MM.1S (cell line): ENCODE measurements at regions not wholly inside any gene's neighbourhood (a gene's known extent, or its start where the extent isn't known, plus 50 kb on each side); places are given as distances from the start of the nearest gene placed in this dataset.

Experiments used
- DNase-seq: peaks from one replicate; pipeline ENCODE4 v3.0.0-alpha.2; 2015
- H2AFZ ChIP-seq: fragments of 300-600 bp; sonication (generic); 2 replicates; pipeline ENCODE4 v1.6.0; 2016; ENCODE audit warnings: antibody characterized with exemption, low read length
- H3F3A ChIP-seq: fragments of 300-600 bp; sonication (generic); 2 replicates; pipeline ENCODE4 v1.6.1; 2016; ENCODE audit warnings: mild to moderate bottlenecking, antibody characterized with exemption, low read length, moderate library complexity, mixed read lengths; ENCODE audit not compliant: insufficient read depth
- H3K27ac ChIP-seq: fragments of 300-600 bp; sonication (generic); 2 replicates; pipeline ENCODE4 v1.5.1; 2016; ENCODE audit warnings: mild to moderate bottlenecking, low read length
- H3K27me3 ChIP-seq: fragments of 300-600 bp; sonication (generic); replicated peaks from 2 replicates; pipeline ENCODE4 v1.6.0; 2016; ENCODE audit warnings: low read length; ENCODE audit not compliant: insufficient read depth
- H3K36me3 ChIP-seq: fragments of 300-600 bp; sonication (generic); replicated peaks from 2 replicates; pipeline ENCODE4 v1.6.1; 2016; ENCODE audit warnings: mild to moderate bottlenecking, low read length, mixed read lengths; ENCODE audit not compliant: insufficient read depth
- H3K4me1 ChIP-seq: fragments of 300-600 bp; sonication (generic); 2 replicates; pipeline ENCODE4 v1.6.1; 2016; ENCODE audit warnings: low read length, mixed read lengths
- H3K4me2 ChIP-seq: fragments of 300-600 bp; sonication (generic); 2 replicates; pipeline ENCODE4 v1.6.0; 2016; ENCODE audit warnings: low read depth, low read length
- H3K4me3 ChIP-seq: fragments of 300-600 bp; sonication (generic); 2 replicates; pipeline ENCODE4 v1.5.1; 2016; ENCODE audit warnings: low read length, mixed read lengths
- H3K79me2 ChIP-seq: fragments of 300-600 bp; sonication (generic); 2 replicates; pipeline ENCODE4 v1.6.1; 2016; ENCODE audit warnings: mixed run types, low read length, mixed read lengths
- H3K9ac ChIP-seq: fragments of 300-600 bp; sonication (generic); 2 replicates; pipeline ENCODE4 v1.6.1; 2016; ENCODE audit warnings: low read length, mixed read lengths
- H3K9me2 ChIP-seq: fragments of 300-600 bp; sonication (generic); replicated peaks from 2 replicates; pipeline ENCODE4 v1.6.1; 2016; ENCODE audit warnings: mild to moderate bottlenecking, low read length, mixed read lengths; ENCODE audit not compliant: insufficient read depth
- H3K9me3 ChIP-seq: fragments of 300-600 bp; sonication (generic); replicated peaks from 2 replicates; pipeline ENCODE4 v1.6.1; 2016; ENCODE audit warnings: mild to moderate bottlenecking, low read length, mixed read lengths; ENCODE audit not compliant: insufficient read depth
- H4K20me1 ChIP-seq: fragments of 300-600 bp; sonication (generic); 2 replicates; pipeline ENCODE4 v1.6.1; 2016; ENCODE audit warnings: mild to moderate bottlenecking, low read length, moderate library complexity, mixed read lengths; ENCODE audit not compliant: insufficient read depth
- CTCF ChIP-seq: fragments of 300-600 bp; sonication (generic); IDR thresholded peaks from 2 replicates; pipeline ENCODE4 v1.5.1; 2016; ENCODE audit warnings: antibody characterized with exemption, low read length, mixed read lengths
- EZH2 ChIP-seq: fragments of 300-600 bp; sonication (generic); optimal IDR thresholded peaks from 2 replicates; pipeline ENCODE3; 2017; ENCODE audit warnings: low read depth, mild to moderate bottlenecking, antibody characterized with exemption, low read length, mixed read lengths
- EZH2phosphoT487 ChIP-seq: fragments of 300-600 bp; sonication (generic); IDR thresholded peaks from 2 replicates; pipeline ENCODE4 v1.6.1; 2018; ENCODE audit warnings: antibody characterized with exemption, low read length

DNA sequence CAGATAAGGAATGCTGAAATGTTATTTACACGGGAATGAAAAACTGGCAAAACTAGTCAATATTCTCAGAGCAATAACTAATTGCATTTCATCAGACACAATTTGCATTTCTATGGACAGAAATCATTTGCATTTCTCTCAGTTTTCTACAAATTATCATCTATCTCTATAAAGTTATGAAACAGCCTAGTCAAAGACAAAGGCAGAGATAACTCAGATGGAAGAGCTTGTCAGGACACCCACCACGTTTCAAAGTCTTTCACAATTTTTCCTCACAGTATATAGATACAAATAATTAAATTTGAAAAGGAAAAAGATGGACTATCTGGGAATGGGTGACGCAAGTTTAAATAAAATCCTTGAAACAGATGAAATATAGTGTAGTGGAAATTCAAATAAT is 230.8 kb downstream of the GASK1B start:
- H2AFZ ChIP-seq: no peak overlapping the region
- H3F3A ChIP-seq: no peaks in the 10 kb centered on the region
- no peak overlapping the region for H3K4me3 ChIP-seq
- H3K9ac ChIP-seq: no peak overlapping the region
- no peaks in the 10 kb centered on the region for H3K36me3 ChIP-seq
- H3K79me2 ChIP-seq: no peaks in the 10 kb centered on the region
- no peak overlapping the region for H3K27ac ChIP-seq
- TF ChIP-seq CTCF: no peak
- no peak for TF ChIP-seq EZH2
- TF ChIP-seq EZH2phosphoT487: no peak
- H3K27me3 ChIP-seq: no peaks in the 10 kb centered on the region
- H3K9me3 ChIP-seq: no peaks in the 10 kb centered on the region
- no peaks in the 10 kb centered on the region for H3K9me2 ChIP-seq
- no peaks in the 10 kb centered on the region for H3K4me1 ChIP-seq
- DNase-seq: no peak
- no peak overlapping the region for H3K4me2 ChIP-seq
- H4K20me1 ChIP-seq: no peaks in the 10 kb centered on the region

DNA sequence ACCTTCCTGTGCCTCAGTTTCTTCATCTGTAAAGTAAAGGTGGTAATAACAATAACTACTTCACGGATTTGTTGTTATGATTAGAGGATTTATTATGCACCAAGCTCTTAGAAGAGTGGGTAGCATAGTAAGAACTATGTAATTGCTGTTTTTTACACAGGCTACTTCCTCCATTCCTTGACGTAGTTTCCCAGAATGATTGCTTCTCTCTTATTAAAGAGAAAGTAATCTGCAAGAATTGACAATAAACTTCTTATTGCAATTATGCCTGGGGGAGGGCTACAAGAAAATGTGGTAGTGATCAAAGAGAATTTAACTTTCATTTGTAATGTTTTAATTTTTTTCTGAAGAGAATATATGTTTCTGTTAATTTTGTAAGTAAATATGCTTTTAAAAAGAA is 238.7 kb downstream of the GASK1B start:
- no peak for TF ChIP-seq EZH2phosphoT487
- no peak for TF ChIP-seq CTCF
- TF ChIP-seq EZH2: no peak
- H4K20me1 ChIP-seq: no peaks in the 10 kb centered on the region
- H3K79me2 ChIP-seq: no peaks in the 10 kb centered on the region
- no peaks in the 10 kb centered on the region for H3K36me3 ChIP-seq
- no peak overlapping the region for H3K4me3 ChIP-seq
- no peak for DNase-seq
- H3K4me2 ChIP-seq: no peak overlapping the region
- no peaks in the 10 kb centered on the region for H3F3A ChIP-seq
- H3K4me1 ChIP-seq: no peaks in the 10 kb centered on the region
- H3K9ac ChIP-seq: no peak overlapping the region
- no peaks in the 10 kb centered on the region for H3K9me2 ChIP-seq
- no peaks in the 10 kb centered on the region for H3K27me3 ChIP-seq
- no peaks in the 10 kb centered on the region for H3K9me3 ChIP-seq
- no peak overlapping the region for H3K27ac ChIP-seq
- H2AFZ ChIP-seq: no peak overlapping the region

DNA sequence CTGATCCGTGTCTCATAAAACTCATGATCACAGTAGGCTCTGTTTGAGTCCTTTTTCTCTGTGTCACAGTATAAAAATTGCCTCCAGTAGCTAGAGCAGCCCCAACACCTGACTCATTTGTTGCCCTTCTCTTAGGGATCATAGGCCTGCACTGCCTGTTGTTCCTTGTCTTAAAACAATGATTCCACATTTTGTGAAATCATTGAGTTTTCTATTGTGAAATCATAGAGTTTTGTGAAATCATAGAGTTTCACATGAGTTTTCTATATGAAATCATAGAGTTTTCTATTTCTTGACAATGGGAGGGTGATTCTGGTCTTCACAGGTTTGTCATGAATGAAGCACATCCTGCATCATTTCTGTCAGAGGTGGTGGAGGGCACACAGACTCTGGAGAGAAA is 239.9 kb downstream of the GASK1B start:
- Histone ChIP-seq H3K27me3 (no peaks in the 10 kb centered on the region), H3F3A (no peaks in the 10 kb centered on the region), H3K27ac (no peak overlapping the region), H3K79me2 (no peaks in the 10 kb centered on the region), H4K20me1 (no peaks in the 10 kb centered on the region), H3K4me3 (no peak overlapping the region), H2AFZ (no peak overlapping the region), H3K36me3 (no peaks in the 10 kb centered on the region), H3K4me1 (no peaks in the 10 kb centered on the region), H3K9me3 (no peaks in the 10 kb centered on the region), H3K4me2 (no peak overlapping the region), H3K9ac (no peak overlapping the region), H3K9me2 (no peaks in the 10 kb centered on the region)
- DNase-seq: no peak
- TF ChIP-seq EZH2phosphoT487 (no peak), CTCF (no peak), EZH2 (no peak)

DNA sequence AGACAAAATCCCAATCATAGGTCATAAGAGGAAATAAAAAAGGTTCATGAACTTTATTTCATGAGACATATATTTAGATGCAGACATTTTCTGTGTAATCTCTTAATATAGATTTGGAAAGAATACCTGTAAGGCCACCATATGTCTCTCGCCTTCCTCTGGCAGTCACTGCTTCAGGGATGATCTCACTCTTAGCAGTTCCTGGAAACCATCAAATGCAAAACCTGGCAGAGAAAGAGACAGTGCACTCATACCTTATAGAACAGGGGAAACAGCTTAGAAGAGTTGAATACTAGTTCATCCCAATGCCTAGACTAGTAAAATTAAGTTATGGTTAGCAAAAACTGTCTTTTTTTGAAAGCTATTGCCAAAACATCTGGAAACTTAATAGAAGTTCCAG is 243.3 kb downstream of the GASK1B start:
- Histone ChIP-seq H4K20me1 (no peaks in the 10 kb centered on the region), H3K27ac (no peak overlapping the region), H3K36me3 (no peaks in the 10 kb centered on the region), H3F3A (no peaks in the 10 kb centered on the region), H3K4me3 (no peak overlapping the region), H3K4me2 (no peak overlapping the region), H3K79me2 (no peaks in the 10 kb centered on the region), H3K27me3 (no peaks in the 10 kb centered on the region), H2AFZ (no peak overlapping the region), H3K9ac (no peak overlapping the region), H3K9me2 (no peaks in the 10 kb centered on the region), H3K4me1 (no peaks in the 10 kb centered on the region), H3K9me3 (no peaks in the 10 kb centered on the region)
- TF ChIP-seq EZH2phosphoT487 (no peak), EZH2 (no peak), CTCF (no peak)
- DNase-seq: no peak
